CD14-positive monocyte (primary cell): ENCODE measurements at regions not wholly inside any gene's neighbourhood (a gene's known extent, or its start where the extent isn't known, plus 50 kb on each side); places are given as distances from the start of the nearest gene placed in this dataset.

Source experiments
- DNase-seq, 3 donors: peaks; one replicate each; pipeline ENCODE4 v3.0.0-alpha.2; 2011 to 2022
- H2AFZ ChIP-seq: 2 replicates; pipeline ENCODE4 v1.6.0; 2012; ENCODE audit warnings: mild to moderate bottlenecking, low read depth, low read length, inconsistent platforms; ENCODE audit not compliant: insufficient read depth, poor library complexity, severe bottlenecking
- H3K27ac ChIP-seq, 2 donors: 1 replicate in 1 of 2; 2 replicates in 1 of 2; pipeline ENCODE4 v1.5.1; 2012 to 2013; ENCODE audit warnings: low read length in 2 of 2, control low read depth in 1 of 2, inconsistent platforms in 1 of 2, low read depth in 1 of 2, mild to moderate bottlenecking in 1 of 2
- H3K27me3 ChIP-seq, 2 donors: one replicate each; pipeline versions ENCODE4 v1.6.0 to v1.6.1; 2011 to 2013; ENCODE audit warnings: low read length in 2 of 2; ENCODE audit not compliant: control insufficient read depth in 2 of 2, insufficient read depth in 2 of 2
- H3K36me3 ChIP-seq, 2 donors: replicated peaks in 1 of 2; 1 replicate in 1 of 2; 2 replicates in 1 of 2; pipeline versions ENCODE4 v1.5.1 to v1.6.1; 2012 to 2013; ENCODE audit warnings: low read length in 2 of 2, control low read depth in 1 of 2, inconsistent platforms in 1 of 2, mild to moderate bottlenecking in 1 of 2; ENCODE audit not compliant: insufficient read depth in 2 of 2, control insufficient read depth in 1 of 2
- H3K4me1 ChIP-seq, 2 donors: 1 replicate in 1 of 2; 2 replicates in 1 of 2; pipeline versions ENCODE4 v1.5.1 to v1.6.1; 2012 to 2013; ENCODE audit warnings: low read length in 2 of 2, control low read depth in 1 of 2, inconsistent platforms in 1 of 2, mild to moderate bottlenecking in 1 of 2, moderate library complexity in 1 of 2; ENCODE audit not compliant: insufficient read depth in 2 of 2, control insufficient read depth in 1 of 2
- H3K4me2 ChIP-seq: replicated peaks from 2 replicates; pipeline ENCODE3; 2012; ENCODE audit warnings: low read length, moderate library complexity, mild to moderate bottlenecking; ENCODE audit not compliant: poor library complexity, severe bottlenecking; ENCODE audit errors: extremely low read depth
- H3K4me3 ChIP-seq, 3 experiments: fragments of 200-600 bp in 1 of 3; sonication (generic) in 1 of 3; replicated peaks in 1 of 3; 1 replicate in 2 of 3; 2 replicates in 1 of 3; pipeline ENCODE4 v1.5.1; 2011 to 2013; ENCODE audit warnings: low read length in 3 of 3, mild to moderate bottlenecking in 3 of 3, control low read depth in 2 of 3, low read depth in 2 of 3, inconsistent platforms in 1 of 3, moderate library complexity in 1 of 3
- H3K79me2 ChIP-seq: 2 replicates; pipeline ENCODE4 v1.6.0; 2012; ENCODE audit warnings: mild to moderate bottlenecking, control low read depth, inconsistent platforms, low read length, moderate library complexity; ENCODE audit not compliant: insufficient read depth
- H3K9ac ChIP-seq: 2 replicates; pipeline ENCODE4 v1.6.0; 2017; ENCODE audit warnings: low read length, mild to moderate bottlenecking; ENCODE audit not compliant: insufficient read depth, poor library complexity, severe bottlenecking
- H3K9me3 ChIP-seq, 2 donors: replicated peaks in 1 of 2; 1 replicate in 1 of 2; 2 replicates in 1 of 2; pipeline versions ENCODE4 v1.5.1 to v1.6.1; 2012 to 2013; ENCODE audit warnings: low read length in 2 of 2, control low read depth in 1 of 2; ENCODE audit not compliant: control insufficient read depth in 1 of 2, insufficient read depth in 1 of 2
- H4K20me1 ChIP-seq: 2 replicates; pipeline ENCODE4 v1.6.0; 2012; ENCODE audit warnings: mild to moderate bottlenecking, low read length, control low read depth, moderate library complexity; ENCODE audit not compliant: insufficient read depth
- H3K27ac Mint-ChIP-seq, 7 donors: one replicate each; pipeline ENCODE4 v1.8.0; 2020; ENCODE audit warnings: mild to moderate bottlenecking in 7 of 7, mixed read lengths in 7 of 7, moderate library complexity in 6 of 7, inconsistent platforms in 2 of 7
- H3K27me3 Mint-ChIP-seq, 3 donors: one replicate each; pipeline ENCODE4 v1.8.0; 2021 to 2022; ENCODE audit warnings: low read depth in 3 of 3, mild to moderate bottlenecking in 3 of 3, mixed read lengths in 3 of 3, moderate library complexity in 3 of 3, inconsistent platforms in 1 of 3
- H3K36me3 Mint-ChIP-seq, 2 donors: one replicate each; pipeline ENCODE4 v1.8.0; 2020; ENCODE audit warnings: mixed read lengths in 2 of 2, inconsistent platforms in 1 of 2, mild to moderate bottlenecking in 1 of 2
- H3K4me1 Mint-ChIP-seq: one replicate; pipeline ENCODE4 v1.8.0; 2020; ENCODE audit warnings: mild to moderate bottlenecking, mixed read lengths
- H3K4me3 Mint-ChIP-seq, 2 donors: one replicate each; pipeline ENCODE4 v1.8.0; 2020; ENCODE audit warnings: mild to moderate bottlenecking in 2 of 2, mixed read lengths in 2 of 2, moderate library complexity in 1 of 2
- H3K9me3 Mint-ChIP-seq, 7 donors: one replicate each; pipeline ENCODE4 v1.8.0; 2020 to 2022; ENCODE audit warnings: mixed read lengths in 7 of 7, mild to moderate bottlenecking in 6 of 7, moderate library complexity in 6 of 7, inconsistent platforms in 2 of 7
- WGBS: methylation state at CpG from one replicate; pipeline ENCODE4 v1.1.5; 2013; ENCODE audit warnings: missing lambda C conversion rate; ENCODE audit not compliant: insufficient coverage; 5-methylcytosine and 5-hydroxymethylcytosine counted together
- intact Hi-C, 2 donors: fragments of 100-400 bp; cut with micrococcal nuclease; formaldehyde crosslinking; loops; one replicate each; pipeline versions ENCODE4 v1.15.0 to v1.15.1; 2023
- TF ChIP-seq, protein P1 (sequence below): fragments of 200-600 bp; IDR thresholded peaks from one replicate; pipeline ENCODE4 v1.8.0; 2022; ENCODE audit warnings: antibody characterized with exemption, mild to moderate bottlenecking

GRCh38 chr4:110306303-110306702, 107.9 kb upstream of the ELOVL6 start:
- no peaks in the 10 kb centered on the region for H3K9me3 ChIP-seq
- H3K4me2 ChIP-seq: no peak overlapping the region
- H3K79me2 ChIP-seq: no peaks in the 10 kb centered on the region
- no peak overlapping the region for H2AFZ ChIP-seq
- TF ChIP-seq, protein P1, sequence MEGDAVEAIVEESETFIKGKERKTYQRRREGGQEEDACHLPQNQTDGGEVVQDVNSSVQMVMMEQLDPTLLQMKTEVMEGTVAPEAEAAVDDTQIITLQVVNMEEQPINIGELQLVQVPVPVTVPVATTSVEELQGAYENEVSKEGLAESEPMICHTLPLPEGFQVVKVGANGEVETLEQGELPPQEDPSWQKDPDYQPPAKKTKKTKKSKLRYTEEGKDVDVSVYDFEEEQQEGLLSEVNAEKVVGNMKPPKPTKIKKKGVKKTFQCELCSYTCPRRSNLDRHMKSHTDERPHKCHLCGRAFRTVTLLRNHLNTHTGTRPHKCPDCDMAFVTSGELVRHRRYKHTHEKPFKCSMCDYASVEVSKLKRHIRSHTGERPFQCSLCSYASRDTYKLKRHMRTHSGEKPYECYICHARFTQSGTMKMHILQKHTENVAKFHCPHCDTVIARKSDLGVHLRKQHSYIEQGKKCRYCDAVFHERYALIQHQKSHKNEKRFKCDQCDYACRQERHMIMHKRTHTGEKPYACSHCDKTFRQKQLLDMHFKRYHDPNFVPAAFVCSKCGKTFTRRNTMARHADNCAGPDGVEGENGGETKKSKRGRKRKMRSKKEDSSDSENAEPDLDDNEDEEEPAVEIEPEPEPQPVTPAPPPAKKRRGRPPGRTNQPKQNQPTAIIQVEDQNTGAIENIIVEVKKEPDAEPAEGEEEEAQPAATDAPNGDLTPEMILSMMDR: no peak
- no peaks in the 10 kb centered on the region for H4K20me1 ChIP-seq
- H3K4me3 ChIP-seq: no peak overlapping the region
- no peaks in the 10 kb centered on the region for H3K4me1 ChIP-seq
- intact Hi-C loops: no loop called here
- WGBS: 100% methylated on average over 1 of the region's 2 CpGs
- H3K9ac ChIP-seq: no peak overlapping the region
- H3K36me3 Mint-ChIP-seq: no peaks in the 10 kb centered on the region
- H3K36me3 ChIP-seq: no peaks in the 10 kb centered on the region
- H3K9me3 Mint-ChIP-seq: peaks cover 0 to 5% (median 0%) of the 10 kb centered on the region in 7 donors
- peaks cover 0 to 4% of the 10 kb centered on the region in 2 donors for H3K27me3 ChIP-seq
- DNase-seq: no peak
- no peak overlapping the region for H3K27ac Mint-ChIP-seq
- H3K27me3 Mint-ChIP-seq: peaks cover 7 to 17% (median 8%) of the 10 kb centered on the region in 3 donors
- peaks cover 2% of the 10 kb centered on the region for H3K4me1 Mint-ChIP-seq
- H3K27ac ChIP-seq: no peak overlapping the region
- no peak overlapping the region for H3K4me3 Mint-ChIP-seq

GRCh38 chr4:110305455-110305854, 107.0 kb upstream of the ELOVL6 start:
- no peaks in the 10 kb centered on the region for H3K79me2 ChIP-seq
- Mint-ChIP-seq H3K36me3 (no peaks in the 10 kb centered on the region), H3K27me3 (peaks cover 7 to 16% (median 8%) of the 10 kb centered on the region in 3 donors), H3K27ac (no peak overlapping the region), H3K9me3 (peaks cover 0 to 3% (median 0%) of the 10 kb centered on the region in 7 donors), H3K4me1 (no peaks in the 10 kb centered on the region), H3K4me3 (no peak overlapping the region)
- H3K9ac ChIP-seq: no peak overlapping the region
- no peak overlapping the region for H3K4me3 ChIP-seq
- intact Hi-C loops: no loop called here
- H3K36me3 ChIP-seq: no peaks in the 10 kb centered on the region
- no peak overlapping the region for H2AFZ ChIP-seq
- no peak overlapping the region for H3K27ac ChIP-seq
- H4K20me1 ChIP-seq: no peaks in the 10 kb centered on the region
- H3K4me1 ChIP-seq: no peaks in the 10 kb centered on the region
- TF ChIP-seq, protein P1: no peak
- DNase-seq: no peak
- H3K27me3 ChIP-seq: peaks cover 0 to 4% of the 10 kb centered on the region in 2 donors
- H3K4me2 ChIP-seq: no peak overlapping the region
- WGBS: no CpG with 5 or more reads among the region's 4 CpGs
- H3K9me3 ChIP-seq: no peaks in the 10 kb centered on the region
